GM19023 (cell line): ENCODE measurements at regions not wholly inside any gene's neighbourhood (a gene's known extent, or its start where the extent isn't known, plus 50 kb on each side); places are given as distances from the start of the nearest gene placed in this dataset.
"Not testable (repeated sequence)": the region's sequence is repeated elsewhere in the genome, so short reads cannot be mapped to it uniquely, and the experiment has no call there.

ENCODE experiments used
- ATAC-seq: cut with Tn5 transposase; IDR thresholded peaks from one replicate; pipeline ENCODE4 v1.9.1; 2021; ENCODE audit warnings: mild to moderate bottlenecking, moderate library complexity; ENCODE audit not compliant: unreplicated experiment

DNA sequence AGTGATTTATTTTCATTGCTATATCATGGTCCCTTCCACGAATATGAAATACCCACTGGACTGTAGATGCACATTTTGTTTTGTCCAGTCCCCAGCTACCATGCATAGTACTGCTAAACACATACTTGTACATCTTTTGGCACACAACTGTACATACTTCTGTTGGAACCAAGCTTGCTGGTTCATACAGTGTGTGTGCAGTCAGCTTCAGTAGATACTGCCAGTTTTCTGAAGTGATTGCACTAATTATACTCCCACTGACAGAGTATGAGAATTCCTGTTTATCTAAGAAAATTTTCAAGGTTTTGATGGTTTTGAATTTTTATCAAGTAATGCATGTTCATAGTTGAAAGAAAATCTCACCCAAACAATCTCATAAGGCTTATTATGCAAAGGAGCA, 100.7 kb upstream of the LMCD1 start:
- no peak for ATAC-seq

DNA sequence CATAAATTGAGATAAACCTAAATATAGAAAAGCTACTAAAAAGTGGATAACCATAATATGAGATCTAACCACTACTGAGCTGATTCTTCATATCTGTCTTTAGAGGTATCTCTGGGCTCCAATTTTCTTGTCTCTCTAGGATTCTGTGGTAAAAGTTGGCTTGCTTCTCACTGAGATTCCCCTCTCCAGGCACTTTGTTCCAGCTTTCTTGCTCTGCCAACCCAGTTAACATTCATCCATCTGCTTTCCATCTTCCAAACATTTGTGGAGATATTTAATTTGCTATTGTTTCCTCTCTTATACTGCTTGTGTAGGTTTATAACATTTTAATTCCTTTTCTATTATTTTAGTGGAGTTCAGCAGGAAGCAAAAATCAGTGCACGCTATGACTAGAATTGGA, 97.6 kb upstream of the LMCD1 start:
- ATAC-seq = no peak

DNA sequence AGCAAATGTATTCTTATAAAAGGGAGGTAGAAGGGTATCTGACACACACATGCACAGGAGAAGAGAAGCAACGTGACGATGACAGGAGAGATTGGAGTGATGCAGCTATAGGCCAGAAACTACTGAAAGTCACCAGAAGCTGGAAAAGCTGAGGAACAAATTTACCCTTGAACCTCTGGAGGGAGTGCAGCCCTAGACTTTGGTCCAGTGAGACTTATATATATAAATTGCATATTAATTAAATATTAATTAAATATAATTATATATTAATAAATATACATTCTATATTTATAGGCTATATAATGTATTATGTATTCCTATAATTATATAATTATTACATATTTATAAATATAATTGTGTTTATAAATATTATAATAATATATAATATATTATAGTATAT, 96.5 kb upstream of the LMCD1 start:
- ATAC-seq = no peak

DNA sequence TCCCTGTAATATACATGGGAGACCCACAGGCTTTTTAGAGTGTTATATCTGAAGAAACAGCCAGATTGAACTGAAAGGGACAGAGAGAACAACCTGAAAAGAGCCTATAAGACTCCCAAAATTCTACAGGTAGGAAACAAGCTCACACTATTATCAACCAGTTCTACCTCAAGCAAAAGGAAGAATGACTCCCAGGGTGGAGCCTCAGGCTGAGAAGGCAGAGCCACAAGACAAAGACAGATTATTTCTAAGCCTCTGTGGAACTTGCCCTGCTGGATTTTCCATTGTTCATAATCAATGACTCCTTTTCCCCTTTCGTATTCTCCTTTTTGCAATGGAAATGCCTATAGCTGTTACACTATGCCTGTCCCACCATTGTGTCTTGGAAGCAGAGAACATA, 95.1 kb upstream of the LMCD1 start:
- no peak for ATAC-seq

DNA sequence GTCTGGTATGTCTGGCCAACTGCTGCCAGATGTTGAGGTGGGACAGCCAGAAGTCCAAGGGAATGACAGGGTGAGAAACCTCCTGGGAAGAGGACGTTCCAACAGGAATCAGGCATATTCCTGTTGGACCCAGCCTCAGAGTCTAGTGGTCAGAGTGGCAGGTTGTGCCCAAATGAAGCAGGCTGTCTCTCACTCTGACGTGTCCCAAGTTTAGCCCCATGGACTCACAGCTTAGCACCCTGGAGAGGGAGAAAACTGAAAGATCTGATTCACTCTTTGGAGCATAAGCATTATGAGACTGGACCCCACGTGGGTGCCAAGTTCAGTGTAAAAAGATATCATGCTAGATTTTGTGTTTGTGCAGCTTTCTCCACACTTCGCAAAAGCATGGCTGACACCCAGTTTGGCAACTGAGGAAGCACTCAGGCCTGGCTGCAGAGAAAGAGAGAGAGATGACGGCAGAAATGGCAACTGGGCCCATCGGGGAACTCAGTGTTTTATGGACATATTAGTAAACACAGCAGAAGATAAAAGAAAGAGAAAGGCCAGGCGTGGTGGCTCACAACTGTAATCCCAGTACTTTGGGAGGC, 88.2 kb upstream of the LMCD1 start:
- no peak for ATAC-seq

DNA sequence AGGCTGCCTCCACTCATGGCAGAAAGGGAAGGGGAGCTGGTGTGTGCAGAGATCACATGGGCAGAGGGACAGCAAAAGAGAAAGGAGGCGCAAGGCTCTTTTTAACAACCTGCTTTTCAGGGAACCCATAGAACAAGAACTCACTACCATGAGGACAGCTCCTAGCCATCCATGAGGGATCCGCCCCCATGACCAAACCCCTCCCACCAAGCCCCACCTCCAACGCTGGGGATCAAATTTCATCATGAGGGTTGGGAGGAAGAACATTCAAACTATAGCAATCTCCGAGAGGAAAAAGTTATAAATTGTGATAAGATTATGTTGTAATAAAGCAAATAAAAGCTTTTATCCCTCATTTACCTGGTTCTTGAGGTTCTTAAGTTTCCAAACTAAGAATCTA, 84.7 kb upstream of the LMCD1 start:
- ATAC-seq = no peak

DNA sequence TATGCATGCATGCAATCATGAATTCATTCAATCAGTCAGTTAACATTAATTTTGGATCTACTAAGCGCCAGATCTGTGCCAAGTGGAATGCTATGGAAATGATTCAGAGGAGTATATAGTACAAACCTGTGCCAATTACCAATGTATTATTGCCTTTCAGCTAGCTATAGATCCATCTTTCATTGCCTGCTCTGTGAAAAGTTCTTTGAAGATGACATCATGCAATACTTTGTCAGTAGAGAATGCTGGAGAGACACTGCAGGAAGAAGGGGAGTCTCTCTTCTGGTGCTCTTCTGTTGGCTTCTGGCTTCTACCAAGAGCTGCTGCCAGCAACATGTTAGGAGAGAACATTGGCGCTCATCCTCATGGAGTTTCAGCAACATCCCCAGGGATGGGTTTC, 81.0 kb upstream of the LMCD1 start:
- no peak for ATAC-seq

DNA sequence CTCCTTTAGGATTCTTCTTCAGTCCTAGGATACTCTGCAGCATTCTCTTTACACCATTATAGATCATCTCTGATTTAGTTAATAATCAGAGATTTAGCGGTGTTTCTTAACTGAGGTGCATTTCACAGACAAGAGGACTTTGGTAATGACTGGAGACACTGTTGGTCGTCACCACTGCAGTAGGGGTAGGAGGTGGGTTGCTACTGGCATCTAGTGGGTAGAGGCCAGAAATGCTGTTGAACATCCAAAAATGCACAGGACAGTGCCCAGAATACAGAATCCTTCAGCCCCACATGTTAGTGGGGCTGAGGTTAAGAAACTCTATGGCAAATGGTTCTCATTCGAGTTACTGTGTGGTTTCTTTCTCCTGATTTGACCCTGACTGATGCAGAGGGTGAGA, 80.4 kb upstream of the LMCD1 start:
- ATAC-seq = no peak

DNA sequence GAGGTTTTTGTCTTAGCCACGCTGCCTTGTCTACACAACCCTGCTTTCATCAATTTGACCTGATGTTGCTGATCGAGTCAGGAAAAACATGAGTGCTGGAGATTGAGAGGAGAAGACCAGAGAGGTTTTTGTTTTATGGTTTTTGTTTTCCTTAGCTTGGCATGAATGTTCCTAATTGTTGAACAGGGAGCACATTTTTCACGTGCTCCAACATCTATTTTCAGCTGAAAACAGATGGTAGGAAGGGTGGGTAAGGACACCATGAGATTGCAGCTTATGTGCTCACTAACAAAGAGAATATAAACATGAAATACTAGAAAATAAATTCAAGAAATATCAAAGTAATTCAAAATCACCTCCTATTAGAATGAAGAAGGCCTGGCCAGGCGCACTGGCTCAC, 79.9 kb upstream of the LMCD1 start:
- no peak for ATAC-seq

DNA sequence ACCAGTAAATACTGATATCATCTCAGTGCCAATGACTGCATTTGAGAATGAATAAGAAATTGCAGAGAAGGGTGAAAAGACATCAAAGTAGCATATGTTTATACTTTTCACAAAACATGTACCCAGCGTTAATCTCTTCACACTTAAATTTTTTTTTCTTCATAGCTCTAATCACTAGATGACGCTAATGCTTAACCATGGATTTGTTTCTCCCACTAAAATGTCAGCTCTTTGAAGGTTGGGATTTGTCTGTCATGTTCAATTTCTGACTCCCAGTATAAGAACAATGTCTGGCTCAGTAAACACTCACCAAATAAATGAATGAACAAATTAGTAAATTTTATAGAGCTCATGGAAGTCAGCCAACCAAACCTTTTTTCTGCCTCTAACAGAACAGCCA, 78.3 kb upstream of the LMCD1 start:
- ATAC-seq = no peak

DNA sequence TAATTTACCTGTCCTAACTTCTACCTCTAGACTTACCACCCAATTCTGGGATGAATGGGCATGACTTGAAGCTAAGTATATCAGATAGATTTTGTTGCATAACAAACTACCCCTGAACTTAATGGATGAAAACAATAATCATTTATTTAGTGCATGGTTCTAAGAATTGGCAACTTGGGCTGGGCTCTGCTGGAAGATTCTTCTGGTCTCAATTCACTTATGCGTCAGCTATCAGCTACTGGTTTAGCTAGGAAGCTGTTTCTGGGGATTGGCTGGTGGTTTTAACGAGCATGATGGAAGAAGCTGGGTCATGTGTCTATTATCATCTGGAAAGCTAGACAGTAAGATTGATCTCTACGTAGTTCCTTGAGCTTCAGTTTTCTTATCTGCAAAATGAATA, 77.3 kb upstream of the LMCD1 start:
- no peak for ATAC-seq

DNA sequence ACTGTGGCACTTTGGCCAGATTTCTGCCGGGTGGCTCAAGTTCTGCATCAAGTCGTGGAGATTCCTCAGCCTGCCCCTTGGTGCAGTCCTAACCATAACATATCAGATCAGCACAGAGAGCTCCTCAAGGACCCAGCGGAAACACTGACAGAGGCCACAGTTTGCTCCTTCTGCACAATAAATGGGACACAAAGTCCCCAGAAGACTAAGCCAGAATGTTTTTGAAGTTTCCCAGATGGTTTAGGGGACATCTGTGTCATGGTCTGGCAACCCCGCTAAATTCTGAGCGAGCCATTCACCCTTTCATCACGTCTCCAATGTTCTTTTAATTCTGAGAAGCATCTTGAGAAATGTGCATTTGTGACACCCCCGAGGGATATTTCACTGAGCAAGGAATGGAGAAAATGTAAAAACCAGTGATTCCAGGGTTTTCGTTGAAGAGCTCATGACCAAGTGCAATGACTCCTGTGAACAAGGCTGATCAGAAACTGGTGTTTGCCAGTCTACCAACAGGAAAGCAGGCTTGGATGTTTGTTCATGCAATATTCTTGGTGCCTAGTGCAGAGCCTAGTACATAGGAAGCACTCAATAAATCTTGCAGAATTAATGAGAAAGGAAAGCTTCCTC, 64.8 kb upstream of the LMCD1 start:
- no peak for ATAC-seq

DNA sequence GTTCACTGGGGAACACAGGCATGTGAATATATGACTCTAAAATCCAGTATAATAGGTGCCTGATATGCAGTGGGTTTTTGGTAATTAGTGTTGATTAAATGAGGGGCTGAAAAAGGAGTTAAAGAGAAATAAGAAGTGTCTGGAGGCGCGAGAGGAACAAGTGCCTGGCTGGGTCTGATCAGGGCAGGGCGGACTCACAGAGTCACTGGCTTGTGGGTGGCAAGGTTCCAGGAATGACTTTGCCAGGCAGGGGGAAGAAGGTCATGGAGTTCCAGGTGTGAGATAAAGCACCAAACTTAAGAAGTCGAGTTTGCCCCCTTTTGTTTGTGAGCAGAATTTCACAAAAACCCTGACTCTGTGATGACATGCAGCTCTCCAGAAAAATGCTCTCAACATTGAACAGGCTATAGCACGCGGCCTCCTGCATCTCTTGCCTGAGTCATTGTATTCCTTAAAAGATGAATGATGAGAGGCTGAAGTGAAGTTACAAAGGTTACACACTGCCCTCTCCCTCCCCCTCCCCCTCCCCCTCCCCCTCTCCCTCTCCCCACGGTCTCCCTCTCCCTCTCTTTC, 63.0 kb upstream of the LMCD1 start:
- ATAC-seq = no peak

DNA sequence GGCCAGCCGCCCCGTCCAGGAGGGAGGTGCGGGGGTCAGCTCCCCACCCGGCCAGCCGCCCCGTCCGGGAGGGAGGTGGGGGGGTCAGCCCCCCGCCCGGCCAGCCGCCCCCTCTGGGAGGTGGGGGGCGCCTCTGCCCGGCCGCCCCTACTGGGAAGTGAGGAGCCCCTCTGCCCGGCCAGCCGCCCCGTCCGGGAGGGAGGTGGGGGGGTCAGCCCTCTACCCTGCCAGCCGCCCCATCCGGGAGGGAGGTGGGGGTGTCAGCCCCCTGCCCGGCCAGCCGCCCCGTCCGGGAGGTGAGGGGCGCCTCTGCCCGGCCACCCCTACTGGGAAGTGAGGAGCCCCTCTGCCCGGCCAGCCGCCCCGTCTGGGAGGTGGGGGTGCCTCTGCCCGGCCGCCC, 61.5 kb upstream of the LMCD1 start:
- not testable (repeated sequence) for ATAC-seq

DNA sequence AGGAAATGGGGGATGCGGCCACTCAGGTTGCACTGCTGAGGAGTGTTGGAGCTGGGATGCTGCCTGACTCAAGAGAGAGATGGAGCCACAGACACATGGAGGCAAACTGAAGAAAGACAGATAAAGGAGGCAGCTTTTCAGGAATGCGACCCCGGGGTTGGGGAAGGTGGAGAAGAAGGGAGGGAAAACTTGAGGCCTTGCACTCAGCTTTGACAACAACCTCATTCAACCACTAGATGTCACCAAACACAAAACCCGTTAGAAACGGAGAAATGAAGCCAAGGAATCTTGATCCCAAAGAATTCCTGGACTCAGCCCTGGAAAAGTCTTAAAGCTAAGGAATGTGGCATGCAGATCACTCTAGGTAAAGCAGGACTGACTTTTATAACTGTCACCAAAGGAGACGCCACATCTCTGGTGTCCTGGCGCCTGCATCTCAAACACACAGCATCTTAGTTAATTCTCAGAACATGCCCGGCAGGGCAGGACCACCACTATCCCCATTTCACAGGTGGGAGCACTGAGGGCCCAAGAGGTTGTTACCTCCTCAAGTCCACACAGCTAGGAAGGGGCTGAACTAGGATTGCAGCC, 59.6 kb upstream of the LMCD1 start:
- ATAC-seq = no peak

DNA sequence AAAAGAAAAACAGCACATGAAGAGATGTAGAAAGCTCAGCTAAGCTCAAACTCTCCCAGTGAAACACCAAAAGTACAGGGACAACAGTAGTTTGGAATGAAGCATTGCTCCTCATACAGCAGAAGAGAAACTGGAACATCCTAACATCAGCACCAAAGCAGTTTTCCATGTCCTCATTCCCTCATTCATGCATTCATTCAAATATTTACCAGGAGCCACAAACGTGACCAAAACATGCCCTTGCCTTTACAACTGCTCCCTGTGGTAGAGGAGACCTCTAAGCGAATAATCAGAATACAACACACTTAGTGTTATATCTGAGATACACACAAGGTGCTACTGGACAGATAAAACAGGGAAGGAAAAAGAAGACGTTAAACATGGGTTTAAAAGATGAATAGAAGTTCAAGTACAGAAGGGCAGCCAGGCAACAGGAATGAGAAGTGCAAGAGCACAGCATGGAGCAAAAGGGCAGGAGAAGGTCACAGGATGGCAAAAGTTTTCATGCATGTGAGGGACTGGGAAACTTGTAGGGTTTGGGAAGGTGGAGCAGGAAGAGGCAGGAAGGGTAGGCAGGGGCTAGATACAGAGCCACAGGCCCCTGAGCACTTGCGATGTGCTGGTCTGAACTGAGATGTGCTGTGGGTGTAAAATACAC, 58.5 kb upstream of the LMCD1 start:
- no peak for ATAC-seq

DNA sequence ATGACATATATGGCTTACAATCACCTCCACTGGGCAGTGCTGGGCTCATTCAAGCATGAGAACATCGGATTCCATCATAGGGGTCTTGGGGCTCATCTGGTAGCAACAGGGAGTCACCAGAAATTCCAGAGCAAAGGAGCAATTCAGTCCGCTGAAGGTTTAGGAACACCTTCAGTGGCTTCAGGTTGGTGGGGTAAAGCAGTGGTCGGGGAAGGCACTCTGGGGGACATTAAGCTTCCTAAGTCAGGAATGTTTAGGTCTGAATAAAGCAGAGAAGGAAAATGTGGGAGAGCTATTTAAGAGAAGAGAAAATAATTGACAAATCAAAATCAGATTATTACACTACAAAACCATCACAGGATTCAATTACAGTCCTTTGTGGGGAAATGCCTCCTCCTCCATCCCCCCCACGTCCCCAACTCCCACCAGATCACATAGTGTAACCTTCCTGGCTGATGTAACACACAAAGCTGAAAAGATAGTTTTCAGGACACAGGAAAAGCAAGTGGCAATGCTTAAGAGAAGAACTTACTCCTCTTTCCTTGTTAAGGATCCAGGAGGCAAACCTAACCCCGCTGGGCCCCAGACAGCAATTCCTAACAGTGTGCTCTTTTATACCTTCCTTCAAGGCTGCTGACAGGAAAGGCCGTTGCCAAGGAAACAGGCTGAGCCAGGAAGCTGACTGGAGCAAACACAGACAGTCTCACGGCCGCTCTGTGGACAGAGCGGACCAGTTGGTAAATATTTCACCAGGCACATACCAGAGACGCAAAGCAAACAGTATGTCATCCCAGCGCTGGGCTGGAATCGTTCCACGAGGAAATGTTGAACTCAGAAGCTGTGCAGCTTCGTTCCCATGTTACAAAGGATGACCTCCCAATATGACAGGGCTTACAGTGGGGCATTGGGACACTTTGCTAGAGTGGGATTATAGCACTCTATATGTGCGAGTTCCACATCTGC, 57.5 kb upstream of the LMCD1 start:
- ATAC-seq = no peak

DNA sequence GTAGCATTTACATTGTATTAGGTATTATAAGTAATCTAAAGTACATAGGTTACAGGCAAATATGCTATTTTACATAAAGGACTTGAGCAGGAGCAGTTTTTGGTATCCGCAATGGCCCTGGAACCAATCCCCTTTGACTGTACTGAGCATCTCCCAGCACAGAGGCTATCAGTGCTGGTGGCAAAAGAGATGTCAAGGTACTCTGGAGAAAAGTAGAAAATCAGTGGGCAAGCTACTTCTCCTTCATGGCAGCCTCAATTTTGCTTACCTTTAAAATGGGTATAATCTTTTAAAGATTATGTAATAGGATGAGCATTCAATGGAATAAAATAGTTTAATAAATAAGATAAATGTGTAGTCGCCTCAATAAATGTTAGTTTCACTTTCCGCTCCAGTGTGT, 56.7 kb upstream of the LMCD1 start:
- no peak for ATAC-seq

DNA sequence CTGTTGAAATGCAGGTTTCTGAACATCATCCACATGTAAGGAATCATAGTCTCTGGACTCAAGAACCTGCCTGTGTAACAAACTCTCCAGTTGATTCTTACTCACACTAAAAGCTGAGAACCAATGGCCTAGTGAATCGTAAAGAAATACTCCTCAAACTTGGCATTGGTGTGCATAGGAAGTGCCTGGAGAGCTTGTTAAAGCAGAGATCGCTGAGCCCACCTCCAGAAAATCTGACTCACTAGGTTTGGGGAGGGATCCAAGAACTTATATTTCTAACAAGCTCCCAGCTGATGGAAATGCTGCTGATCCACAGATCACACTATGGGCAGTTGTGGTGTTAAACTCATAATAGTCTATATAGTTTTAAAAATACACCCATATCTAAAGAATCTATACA, 55.8 kb upstream of the LMCD1 start:
- no peak for ATAC-seq

DNA sequence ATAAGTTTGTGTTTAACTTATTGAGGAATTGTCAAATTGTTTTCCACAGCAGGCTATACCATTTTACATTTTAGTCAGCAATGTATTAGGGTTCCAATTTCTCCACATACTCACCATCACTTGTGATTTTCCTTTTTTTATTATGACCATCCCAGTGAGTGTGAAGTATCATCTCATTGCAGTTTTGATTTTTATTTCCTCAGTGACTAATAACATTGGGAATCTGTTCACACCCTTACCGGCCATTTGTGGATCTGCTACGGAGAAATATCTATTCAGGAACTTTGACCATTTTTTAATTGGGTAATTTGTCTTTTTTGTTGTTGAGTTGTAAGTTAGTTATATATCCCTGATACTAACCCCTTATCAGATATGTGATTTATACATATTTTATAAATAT, 54.8 kb upstream of the LMCD1 start:
- ATAC-seq = no peak

DNA sequence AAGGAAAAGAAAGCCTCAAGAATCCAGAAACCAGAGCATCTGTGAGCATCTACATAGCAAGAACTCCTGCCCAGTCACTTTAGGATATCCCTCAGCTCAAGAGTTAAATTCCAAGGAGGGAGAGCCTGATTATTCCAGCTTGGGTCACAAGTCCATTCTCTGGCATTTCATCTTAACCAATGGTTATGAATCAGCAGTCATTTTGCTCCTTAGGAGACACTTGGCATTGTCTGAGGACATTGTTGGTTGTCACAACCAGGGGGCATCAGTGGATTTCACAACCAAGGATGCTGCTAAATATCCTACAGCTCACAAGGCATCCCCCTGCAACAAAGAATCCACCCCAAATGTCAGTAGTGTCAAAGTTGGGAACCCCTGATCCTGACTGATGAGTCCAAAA, 51.0 kb upstream of the LMCD1 start:
- no peak for ATAC-seq
